HL-60 (cell line): ENCODE measurements at regions not wholly inside any gene's neighbourhood (a gene's known extent, or its start where the extent isn't known, plus 50 kb on each side); places are given as distances from the start of the nearest gene placed in this dataset.
A peak's percentile ranks its signal among the peaks of the same experiment; 100 is the strongest.
"Not testable (repeated sequence)": the region's sequence is repeated elsewhere in the genome, so short reads cannot be mapped to it uniquely, and the experiment has no call there.

Experiments used
- DNase-seq, 2 experiments: peaks; one replicate each; pipeline ENCODE4 v3.0.0-alpha.2; 2010 to 2020; ENCODE audit warnings: low read depth in 1 of 2, low spot score in 1 of 2
- H3K27ac ChIP-seq: fragments of 250-450 bp; sonication (Bioruptor Pico); replicated peaks from 2 replicates; pipeline ENCODE4 v1.5.1; 2020; ENCODE audit warnings: mild to moderate bottlenecking, moderate library complexity
- H3K27me3 ChIP-seq: fragments of 250-450 bp; sonication (Bioruptor Pico); 2 replicates; pipeline ENCODE4 v1.5.1; 2021; ENCODE audit warnings: mild to moderate bottlenecking, moderate library complexity; ENCODE audit not compliant: insufficient read depth, poor library complexity, severe bottlenecking
- H3K4me3 ChIP-seq: replicated peaks from 2 replicates; pipeline ENCODE4 v1.5.1; 2011; ENCODE audit warnings: mild to moderate bottlenecking, control low read depth, low read length; ENCODE audit not compliant: insufficient read depth
- CTCF ChIP-seq: IDR thresholded peaks from one replicate; pipeline ENCODE4 v1.5.1; 2011; ENCODE audit warnings: low read length, control low read depth, inconsistent platforms; ENCODE audit not compliant: insufficient read depth
- GABPA ChIP-seq: IDR thresholded peaks from 2 replicates; pipeline ENCODE4 v1.6.1; 2012; ENCODE audit warnings: low read depth
- POLR2AphosphoS5 ChIP-seq: IDR thresholded peaks from 2 replicates; pipeline ENCODE4 v1.6.1; 2012; ENCODE audit warnings: low read depth
- REST ChIP-seq: IDR thresholded peaks from 2 replicates; pipeline ENCODE4 v1.6.1; 2012; ENCODE audit warnings: low read depth; ENCODE audit not compliant: insufficient replicate concordance
- SPI1 ChIP-seq: IDR thresholded peaks from 2 replicates; pipeline ENCODE4 v1.6.1; 2012; ENCODE audit warnings: low read depth, mild to moderate bottlenecking, borderline replicate concordance

GRCh38 chr16:77093309-77093708, 97.7 kb upstream of the MON1B start:
- TF ChIP-seq GABPA (no peak), SPI1 (no peak), POLR2AphosphoS5 (no peak)
- DNase-seq: no peak
- H3K27me3 ChIP-seq: no peaks in the 10 kb centered on the region
- H3K4me3 ChIP-seq: no peak overlapping the region
- H3K27ac ChIP-seq: no peak overlapping the region

- Histone ChIP-seq H3K4me3 (no peak overlapping the region), H3K27me3 (no peaks in the 10 kb centered on the region), H3K27ac (no peak overlapping the region)
- TF ChIP-seq REST (no peak), SPI1 (no peak), POLR2AphosphoS5 (no peak), GABPA (no peak)
- DNase-seq: no peak
These were observed 97.0 kb upstream of the MON1B start for GRCh38 chr16:77093999-77094398.

- Histone ChIP-seq H3K27ac (peak overlapping the region; percentile 48), H3K4me3 (no peak overlapping the region), H3K27me3 (no peaks in the 10 kb centered on the region)
- DNase-seq: peak; percentile 47 to 84
- no peak for TF ChIP-seq CTCF
- TF ChIP-seq GABPA: no peak
- no peak for TF ChIP-seq POLR2AphosphoS5
These were observed 79.9 kb upstream of the MON1B start for GRCh38 chr16:77111056-77111565.

GRCh38 chr16:77112746-77113145, 78.2 kb upstream of the MON1B start:
- Histone ChIP-seq H3K27me3 (no peaks in the 10 kb centered on the region), H3K27ac (no peak overlapping the region), H3K4me3 (no peak overlapping the region)
- TF ChIP-seq REST: no peak
- TF ChIP-seq GABPA: no peak
- no peak for DNase-seq

GRCh38 chr16:77113835-77114234, 77.2 kb upstream of the MON1B start:
- Histone ChIP-seq H3K27me3 (no peaks in the 10 kb centered on the region), H3K4me3 (no peak overlapping the region), H3K27ac (no peak overlapping the region)
- DNase-seq: no peak
- TF ChIP-seq GABPA (no peak), POLR2AphosphoS5 (no peak), SPI1 (no peak), CTCF (no peak), REST (no peak)

GRCh38 chr16:77114361-77114760, 76.6 kb upstream of the MON1B start:
- H3K27me3 ChIP-seq, H3K27ac ChIP-seq, DNase-seq, H3K4me3 ChIP-seq: not testable (repeated sequence)
